DOHH2 (cell line): ENCODE measurements at regions not wholly inside any gene's neighbourhood (a gene's known extent, or its start where the extent isn't known, plus 50 kb on each side); places are given as distances from the start of the nearest gene placed in this dataset.

Source experiments
- EZH2phosphoT487 ChIP-seq: fragments of 200-600 bp; sonication (generic); IDR thresholded peaks from 2 replicates; pipeline ENCODE4 v1.6.1; 2017; ENCODE audit warnings: borderline replicate concordance, mild to moderate bottlenecking, antibody characterized with exemption, low read length, moderate library complexity, mixed read lengths
- TF ChIP-seq, protein P1 (sequence below): fragments of 200-600 bp; sonication (generic); IDR thresholded peaks from one replicate; pipeline ENCODE4 v1.5.1; 2014; ENCODE audit warnings: antibody characterized with exemption, mild to moderate bottlenecking, low read depth, low read length; ENCODE audit not compliant: poor library complexity, severe bottlenecking

GRCh38 chr3:31161889-31162288 lies 267.4 kb upstream of the GADL1 start:
- TF ChIP-seq, protein P1, sequence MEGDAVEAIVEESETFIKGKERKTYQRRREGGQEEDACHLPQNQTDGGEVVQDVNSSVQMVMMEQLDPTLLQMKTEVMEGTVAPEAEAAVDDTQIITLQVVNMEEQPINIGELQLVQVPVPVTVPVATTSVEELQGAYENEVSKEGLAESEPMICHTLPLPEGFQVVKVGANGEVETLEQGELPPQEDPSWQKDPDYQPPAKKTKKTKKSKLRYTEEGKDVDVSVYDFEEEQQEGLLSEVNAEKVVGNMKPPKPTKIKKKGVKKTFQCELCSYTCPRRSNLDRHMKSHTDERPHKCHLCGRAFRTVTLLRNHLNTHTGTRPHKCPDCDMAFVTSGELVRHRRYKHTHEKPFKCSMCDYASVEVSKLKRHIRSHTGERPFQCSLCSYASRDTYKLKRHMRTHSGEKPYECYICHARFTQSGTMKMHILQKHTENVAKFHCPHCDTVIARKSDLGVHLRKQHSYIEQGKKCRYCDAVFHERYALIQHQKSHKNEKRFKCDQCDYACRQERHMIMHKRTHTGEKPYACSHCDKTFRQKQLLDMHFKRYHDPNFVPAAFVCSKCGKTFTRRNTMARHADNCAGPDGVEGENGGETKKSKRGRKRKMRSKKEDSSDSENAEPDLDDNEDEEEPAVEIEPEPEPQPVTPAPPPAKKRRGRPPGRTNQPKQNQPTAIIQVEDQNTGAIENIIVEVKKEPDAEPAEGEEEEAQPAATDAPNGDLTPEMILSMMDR: no peak
- no peak for TF ChIP-seq EZH2phosphoT487
